ENCODE measurements at regions not wholly inside any gene's neighbourhood (a gene's known extent, or its start where the extent isn't known, plus 50 kb on each side); places are given as distances from the start of the nearest gene placed in this dataset.

GRCh38 chr4:27128443-27128842, 267.8 kb downstream of the STIM2 start:
- TF ChIP-seq, protein P1, sequence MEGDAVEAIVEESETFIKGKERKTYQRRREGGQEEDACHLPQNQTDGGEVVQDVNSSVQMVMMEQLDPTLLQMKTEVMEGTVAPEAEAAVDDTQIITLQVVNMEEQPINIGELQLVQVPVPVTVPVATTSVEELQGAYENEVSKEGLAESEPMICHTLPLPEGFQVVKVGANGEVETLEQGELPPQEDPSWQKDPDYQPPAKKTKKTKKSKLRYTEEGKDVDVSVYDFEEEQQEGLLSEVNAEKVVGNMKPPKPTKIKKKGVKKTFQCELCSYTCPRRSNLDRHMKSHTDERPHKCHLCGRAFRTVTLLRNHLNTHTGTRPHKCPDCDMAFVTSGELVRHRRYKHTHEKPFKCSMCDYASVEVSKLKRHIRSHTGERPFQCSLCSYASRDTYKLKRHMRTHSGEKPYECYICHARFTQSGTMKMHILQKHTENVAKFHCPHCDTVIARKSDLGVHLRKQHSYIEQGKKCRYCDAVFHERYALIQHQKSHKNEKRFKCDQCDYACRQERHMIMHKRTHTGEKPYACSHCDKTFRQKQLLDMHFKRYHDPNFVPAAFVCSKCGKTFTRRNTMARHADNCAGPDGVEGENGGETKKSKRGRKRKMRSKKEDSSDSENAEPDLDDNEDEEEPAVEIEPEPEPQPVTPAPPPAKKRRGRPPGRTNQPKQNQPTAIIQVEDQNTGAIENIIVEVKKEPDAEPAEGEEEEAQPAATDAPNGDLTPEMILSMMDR (IDR thresholded peaks at IDR 0.05; ENCODE audit: low read depth, low read length), result no peak
- no peak for DNase-seq (ENCODE audit: low read depth in 2 of 2)
- no peak overlapping the region for H3K4me3 ChIP-seq (replicated peaks in 1 of 2; ENCODE audit: low read depth in 2 of 2, low read length in 2 of 2)

DNA sequence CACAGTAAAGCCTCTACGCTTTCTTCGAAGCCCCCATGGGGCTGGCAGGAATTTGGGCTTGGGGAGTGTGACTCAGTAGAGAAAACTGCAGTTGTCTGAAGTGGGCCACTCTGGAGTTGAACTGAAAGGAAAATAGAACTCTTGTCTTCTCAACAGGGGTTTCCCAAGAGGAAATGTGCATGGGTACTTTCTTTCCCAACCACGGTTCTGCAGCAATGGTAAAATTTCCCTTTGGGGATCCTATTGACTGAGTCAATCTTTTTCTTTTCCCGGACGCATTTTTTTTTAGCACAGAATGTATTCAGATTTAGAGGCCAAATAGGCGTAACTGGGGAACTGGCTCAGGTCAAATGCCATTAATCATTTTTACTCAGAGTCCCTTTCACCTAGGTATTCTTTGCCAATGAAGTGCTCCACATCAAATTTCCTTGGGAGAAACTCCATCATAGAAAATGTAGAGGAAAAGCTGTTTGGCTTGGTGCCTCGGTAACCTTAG, 269.3 kb downstream of the STIM2 start:
- TF ChIP-seq, protein P1 (IDR thresholded peaks at IDR 0.05; ENCODE audit: low read depth, low read length), result no peak
- DNase-seq (ENCODE audit: low read depth in 2 of 2), result no peak

DNA sequence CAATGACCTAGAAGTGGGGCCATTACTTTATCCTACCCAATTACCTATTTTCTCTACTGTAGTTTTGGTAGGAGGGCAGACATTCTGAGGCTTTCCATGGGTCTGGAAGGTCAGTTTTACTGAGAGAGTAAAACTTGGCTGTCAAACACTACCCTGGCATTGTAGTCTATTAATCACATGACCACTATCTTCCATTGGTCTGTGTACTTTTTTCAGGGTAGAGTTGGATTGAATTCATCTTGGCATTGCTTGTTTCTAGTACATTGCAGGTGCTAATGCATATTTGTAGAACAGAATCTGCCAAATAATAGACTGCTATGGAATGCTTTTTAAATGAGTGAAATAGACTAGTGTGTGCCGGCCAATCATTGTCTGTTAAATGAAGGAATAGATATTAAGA, 271.9 kb downstream of the STIM2 start:
- DNase-seq (ENCODE audit: low read depth in 2 of 2), result no peak
- TF ChIP-seq, protein P1 (IDR thresholded peaks at IDR 0.05; ENCODE audit: low read depth, low read length), result no peak
- no peak overlapping the region for H3K4me3 ChIP-seq (replicated peaks in 1 of 2; ENCODE audit: low read depth in 2 of 2, low read length in 2 of 2)

More for the DNA sequence above, 269.3 kb downstream of the STIM2 start:
- H3K4me3 ChIP-seq (replicated peaks in 1 of 2; ENCODE audit: low read depth in 2 of 2, low read length in 2 of 2), result no peak overlapping the region

- H3K4me3 ChIP-seq (replicated peaks in 1 of 2; ENCODE audit: low read depth in 2 of 2, low read length in 2 of 2), result no peak overlapping the region
- TF ChIP-seq, protein P1 (IDR thresholded peaks at IDR 0.05; ENCODE audit: low read depth, low read length), result no peak
- no peak for DNase-seq (ENCODE audit: low read depth in 2 of 2)
Observed at GRCh38 chr4:27140486-27140885, 279.8 kb downstream of the STIM2 start.

GRCh38 chr4:27141530-27141929, 280.9 kb downstream of the STIM2 start:
- no peak for DNase-seq (ENCODE audit: low read depth in 2 of 2)
- TF ChIP-seq, protein P1 (IDR thresholded peaks at IDR 0.05; ENCODE audit: low read depth, low read length), result no peak
- H3K4me3 ChIP-seq (replicated peaks in 1 of 2; ENCODE audit: low read depth in 2 of 2, low read length in 2 of 2), result no peak overlapping the region

DNA sequence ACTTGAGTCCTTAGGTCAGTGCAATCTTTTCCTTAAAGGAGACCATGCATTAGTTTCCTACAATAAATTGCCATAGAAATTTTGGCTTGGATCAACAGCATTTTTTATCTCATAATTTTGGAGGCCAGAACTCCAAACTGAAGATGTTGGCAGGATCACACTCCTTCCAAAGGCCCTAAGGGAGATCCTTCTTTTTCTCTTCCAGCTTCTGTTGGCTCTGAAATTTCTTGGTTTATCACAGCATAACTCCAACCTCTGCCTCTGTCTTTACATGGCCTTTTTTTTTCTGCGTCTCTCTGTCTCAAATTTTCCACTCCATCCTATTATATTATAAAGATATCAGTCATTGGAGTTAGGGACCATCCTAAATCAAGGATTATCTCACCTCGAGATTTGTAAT, 282.2 kb downstream of the STIM2 start:
- TF ChIP-seq, protein P1 (IDR thresholded peaks at IDR 0.05; ENCODE audit: low read depth, low read length), result no peak

DNA sequence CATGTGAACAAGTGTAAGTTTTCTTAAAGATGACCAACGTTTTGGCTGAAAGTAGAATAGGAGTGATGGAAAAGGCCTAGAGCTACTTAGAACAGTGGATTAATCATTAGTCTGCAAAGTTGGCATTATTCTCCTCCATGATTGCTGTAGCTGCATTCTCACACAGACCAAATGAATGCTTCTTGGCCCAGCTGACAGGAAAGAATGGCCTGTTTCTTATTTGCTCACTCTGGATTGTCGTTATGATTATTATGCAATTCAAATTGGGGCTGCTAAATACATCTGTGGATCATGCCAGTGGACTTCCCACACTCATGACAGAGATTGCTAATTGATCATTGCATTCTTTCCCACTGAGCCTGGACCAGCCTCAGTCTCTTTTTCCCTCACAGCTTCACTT, 285.0 kb downstream of the STIM2 start:
- DNase-seq (ENCODE audit: low read depth in 2 of 2), result no peak
- H3K4me3 ChIP-seq (replicated peaks in 1 of 2; ENCODE audit: low read depth in 2 of 2, low read length in 2 of 2), result no peak overlapping the region
- TF ChIP-seq, protein P1 (IDR thresholded peaks at IDR 0.05; ENCODE audit: low read depth, low read length), result no peak

More for the DNA sequence above, 282.2 kb downstream of the STIM2 start:
- H3K4me3 ChIP-seq (replicated peaks in 1 of 2; ENCODE audit: low read depth in 2 of 2, low read length in 2 of 2), result no peak overlapping the region
- no peak for DNase-seq (ENCODE audit: low read depth in 2 of 2)

Measured in cardiac fibroblast (primary cell).